ENCODE measurements at regions not wholly inside any gene's neighbourhood (a gene's known extent, or its start where the extent isn't known, plus 50 kb on each side); places are given as distances from the start of the nearest gene placed in this dataset.

DNA sequence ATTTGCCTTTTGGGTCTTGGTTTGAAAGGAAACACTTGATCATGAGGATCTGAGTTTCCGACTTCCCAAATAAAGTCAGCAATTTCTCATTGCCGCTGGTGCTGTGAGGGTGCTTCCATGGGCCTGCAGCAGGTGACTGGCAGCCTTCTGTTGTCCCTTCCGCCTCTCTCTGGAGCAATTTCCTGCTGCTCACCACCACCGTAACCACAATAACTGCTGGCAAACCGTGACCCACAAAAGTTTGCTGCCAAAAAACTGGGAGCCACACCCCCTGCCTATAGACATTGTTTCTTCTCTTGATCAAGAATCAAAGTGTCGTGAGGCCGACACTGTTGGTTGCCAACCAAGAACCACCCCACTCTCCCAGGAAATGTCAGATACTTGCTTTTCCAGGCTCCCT lies 164.0 kb downstream of the NR2F2 start:
- DNase-seq: no peak
- WGBS, 2 donors: 24 to 51% methylated on average over 7 of the region's 7 CpGs
- Histone ChIP-seq H3K9ac (ENCODE audit: insufficient read depth in 1 of 2, low read length in 2 of 2) (no peak overlapping the region), H3K9me3 (ENCODE audit: control insufficient read depth in 4 of 4, insufficient read depth in 3 of 4, low read length in 3 of 4) (peaks cover 0 to 2% (median 0%) of the 10 kb centered on the region in 4 donors), H3K36me3 (ENCODE audit: control insufficient read depth in 4 of 4, insufficient read depth in 4 of 4, low read length in 4 of 4) (no peaks in the 10 kb centered on the region), H3K4me1 (ENCODE audit: control insufficient read depth in 5 of 5, insufficient read depth in 5 of 5, low read length in 5 of 5) (no peaks in the 10 kb centered on the region), H3K4me3 (no peak overlapping the region), H3K27ac (ENCODE audit: low read depth in 1 of 2, low read length in 1 of 2) (no peak overlapping the region), H3K27me3 (ENCODE audit: control insufficient read depth in 3 of 3, insufficient read depth in 3 of 3, low read length in 2 of 3) (no peaks in the 10 kb centered on the region)
- no peak for ATAC-seq (ENCODE audit: insufficient read depth, low FRiP score)
- TF ChIP-seq, protein P1, sequence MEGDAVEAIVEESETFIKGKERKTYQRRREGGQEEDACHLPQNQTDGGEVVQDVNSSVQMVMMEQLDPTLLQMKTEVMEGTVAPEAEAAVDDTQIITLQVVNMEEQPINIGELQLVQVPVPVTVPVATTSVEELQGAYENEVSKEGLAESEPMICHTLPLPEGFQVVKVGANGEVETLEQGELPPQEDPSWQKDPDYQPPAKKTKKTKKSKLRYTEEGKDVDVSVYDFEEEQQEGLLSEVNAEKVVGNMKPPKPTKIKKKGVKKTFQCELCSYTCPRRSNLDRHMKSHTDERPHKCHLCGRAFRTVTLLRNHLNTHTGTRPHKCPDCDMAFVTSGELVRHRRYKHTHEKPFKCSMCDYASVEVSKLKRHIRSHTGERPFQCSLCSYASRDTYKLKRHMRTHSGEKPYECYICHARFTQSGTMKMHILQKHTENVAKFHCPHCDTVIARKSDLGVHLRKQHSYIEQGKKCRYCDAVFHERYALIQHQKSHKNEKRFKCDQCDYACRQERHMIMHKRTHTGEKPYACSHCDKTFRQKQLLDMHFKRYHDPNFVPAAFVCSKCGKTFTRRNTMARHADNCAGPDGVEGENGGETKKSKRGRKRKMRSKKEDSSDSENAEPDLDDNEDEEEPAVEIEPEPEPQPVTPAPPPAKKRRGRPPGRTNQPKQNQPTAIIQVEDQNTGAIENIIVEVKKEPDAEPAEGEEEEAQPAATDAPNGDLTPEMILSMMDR (IDR thresholded peaks at IDR 0.05; ENCODE audit: control extremely low read depth, extremely low read depth): no peak

- Histone ChIP-seq H3K27me3 (ENCODE audit: control insufficient read depth in 3 of 3, insufficient read depth in 3 of 3, low read length in 2 of 3) (no peaks in the 10 kb centered on the region), H3K4me3 (no peak overlapping the region), H3K4me1 (ENCODE audit: control insufficient read depth in 5 of 5, insufficient read depth in 5 of 5, low read length in 5 of 5) (no peaks in the 10 kb centered on the region), H3K9ac (ENCODE audit: insufficient read depth in 1 of 2, low read length in 2 of 2) (no peak overlapping the region), H3K9me3 (ENCODE audit: control insufficient read depth in 4 of 4, insufficient read depth in 3 of 4, low read length in 3 of 4) (peaks cover 0 to 2% (median 0%) of the 10 kb centered on the region in 4 donors), H3K36me3 (ENCODE audit: control insufficient read depth in 4 of 4, insufficient read depth in 4 of 4, low read length in 4 of 4) (no peaks in the 10 kb centered on the region), H3K27ac (ENCODE audit: low read depth in 1 of 2, low read length in 1 of 2) (no peak overlapping the region)
- no peak for DNase-seq
- TF ChIP-seq, protein P1 (IDR thresholded peaks at IDR 0.05; ENCODE audit: control extremely low read depth, extremely low read depth): no peak
- ATAC-seq (ENCODE audit: insufficient read depth, low FRiP score): no peak
- 83 to 84% methylated on average over 5 of the region's 5 CpGs for WGBS, 2 donors
Observed at GRCh38 chr15:96495386-96495785, 164.9 kb downstream of the NR2F2 start.

DNA sequence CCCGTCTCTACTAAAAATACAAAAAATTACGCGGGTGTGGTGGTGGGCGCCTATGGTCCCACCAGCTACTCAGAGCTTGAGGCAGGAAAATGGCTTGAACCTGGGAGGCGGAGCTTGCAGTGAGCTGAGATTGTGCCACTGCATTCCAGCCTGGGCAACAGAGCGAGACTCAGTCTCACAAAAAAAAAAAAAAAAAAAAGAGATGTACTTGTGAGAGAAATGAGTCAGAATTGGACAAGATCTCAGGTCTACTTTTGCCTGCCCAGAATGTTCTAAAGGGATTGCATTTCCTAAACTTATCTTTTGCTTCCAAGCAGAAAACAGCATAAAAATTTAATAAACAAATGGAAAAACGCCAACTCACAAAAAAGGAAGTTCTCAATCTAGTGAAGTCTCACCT lies 167.5 kb downstream of the NR2F2 start:
- no peaks in the 10 kb centered on the region for H3K27me3 ChIP-seq (ENCODE audit: control insufficient read depth in 3 of 3, insufficient read depth in 3 of 3, low read length in 2 of 3)
- no peak overlapping the region for H3K27ac ChIP-seq (ENCODE audit: low read depth in 1 of 2, low read length in 1 of 2)
- H3K9ac ChIP-seq (ENCODE audit: insufficient read depth in 1 of 2, low read length in 2 of 2): no peak overlapping the region
- no peaks in the 10 kb centered on the region for H3K36me3 ChIP-seq (ENCODE audit: control insufficient read depth in 4 of 4, insufficient read depth in 4 of 4, low read length in 4 of 4)
- DNase-seq (no peak), ATAC-seq (ENCODE audit: insufficient read depth, low FRiP score) (no peak)
- no peak overlapping the region for H3K4me3 ChIP-seq
- 75 to 86% methylated on average over 7 of the region's 7 CpGs for WGBS, 2 donors
- H3K4me1 ChIP-seq (ENCODE audit: control insufficient read depth in 5 of 5, insufficient read depth in 5 of 5, low read length in 5 of 5): no peaks in the 10 kb centered on the region
- H3K9me3 ChIP-seq (ENCODE audit: control insufficient read depth in 4 of 4, insufficient read depth in 3 of 4, low read length in 3 of 4): peaks cover 0 to 2% (median 0%) of the 10 kb centered on the region in 4 donors
- TF ChIP-seq, protein P1 (IDR thresholded peaks at IDR 0.05; ENCODE audit: control extremely low read depth, extremely low read depth): no peak

DNA sequence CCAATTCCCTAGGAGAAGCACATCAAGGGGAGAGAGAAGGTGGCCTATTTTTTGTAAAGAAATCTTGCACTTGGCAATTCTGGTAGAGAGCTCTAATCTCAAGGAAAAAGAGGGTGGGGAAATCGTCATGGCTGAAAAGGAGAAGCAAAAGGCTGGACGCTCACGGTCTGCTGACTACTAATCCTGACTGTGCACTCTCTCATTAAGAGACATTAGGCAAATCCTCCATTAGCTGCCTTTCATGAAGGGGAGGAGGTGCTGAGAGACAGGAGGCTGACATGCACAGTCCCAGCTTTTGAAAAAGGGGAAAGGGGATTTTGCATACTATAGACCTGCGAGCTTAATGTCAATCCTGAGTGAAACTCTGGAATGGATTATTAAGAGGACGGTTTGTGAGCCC lies 170.0 kb downstream of the NR2F2 start:
- peaks cover 0 to 2% (median 0%) of the 10 kb centered on the region in 4 donors for H3K9me3 ChIP-seq (ENCODE audit: control insufficient read depth in 4 of 4, insufficient read depth in 3 of 4, low read length in 3 of 4)
- no peak overlapping the region for H3K9ac ChIP-seq (ENCODE audit: insufficient read depth in 1 of 2, low read length in 2 of 2)
- H3K36me3 ChIP-seq (ENCODE audit: control insufficient read depth in 4 of 4, insufficient read depth in 4 of 4, low read length in 4 of 4): no peaks in the 10 kb centered on the region
- no peak overlapping the region for H3K27ac ChIP-seq (ENCODE audit: low read depth in 1 of 2, low read length in 1 of 2)
- H3K4me3 ChIP-seq: no peak overlapping the region
- no peaks in the 10 kb centered on the region for H3K27me3 ChIP-seq (ENCODE audit: control insufficient read depth in 3 of 3, insufficient read depth in 3 of 3, low read length in 2 of 3)
- 57 to 60% methylated on average over 5 of the region's 5 CpGs for WGBS, 2 donors
- no peaks in the 10 kb centered on the region for H3K4me1 ChIP-seq (ENCODE audit: control insufficient read depth in 5 of 5, insufficient read depth in 5 of 5, low read length in 5 of 5)
- ATAC-seq (ENCODE audit: insufficient read depth, low FRiP score) (no peak), DNase-seq (no peak)
- TF ChIP-seq, protein P1 (IDR thresholded peaks at IDR 0.05; ENCODE audit: control extremely low read depth, extremely low read depth): no peak

Data from lung (tissue), 11 donors.